SK-N-SH (cell line): ENCODE measurements at regions not wholly inside any gene's neighbourhood (a gene's known extent, or its start where the extent isn't known, plus 50 kb on each side); places are given as distances from the start of the nearest gene placed in this dataset.
"Not testable (repeated sequence)": the region's sequence is repeated elsewhere in the genome, so short reads cannot be mapped to it uniquely, and the experiment has no call there.

Experiments used
- ELF1 ChIP-seq: IDR thresholded peaks from 2 replicates; pipeline ENCODE4 v1.4.0; 2012
- FOXJ3 ChIP-seq: sonication (generic); formaldehyde crosslinking; IDR thresholded peaks from 2 replicates; pipeline ENCODE4 v1.5.1; 2020; ENCODE audit warnings: mild to moderate bottlenecking, missing genetic modification reagents
- GABPA ChIP-seq: IDR thresholded peaks from 2 replicates; pipeline ENCODE4 v1.4.0; 2012; ENCODE audit warnings: low read depth, mild to moderate bottlenecking
- JUND ChIP-seq: IDR thresholded peaks from 2 replicates; pipeline ENCODE4 v1.4.0; 2012
- MEF2A ChIP-seq: IDR thresholded peaks from 2 replicates; pipeline ENCODE4 v1.4.0; 2012; ENCODE audit warnings: low read depth, borderline replicate concordance
- POLR2AphosphoS5 ChIP-seq: IDR thresholded peaks from 2 replicates; pipeline ENCODE4 v1.6.1; 2012; ENCODE audit warnings: low read depth, low read length
- SIN3A ChIP-seq: IDR thresholded peaks from 2 replicates; pipeline ENCODE4 v1.6.1; 2012; ENCODE audit warnings: low read depth, mild to moderate bottlenecking, low read length, moderate library complexity, borderline replicate concordance
- TF ChIP-seq, protein P1 (sequence below): fragments of 200-600 bp; sonication (generic); IDR thresholded peaks from 2 replicates; pipeline ENCODE4 v1.6.1; 2017; ENCODE audit warnings: antibody characterized with exemption, mild to moderate bottlenecking, moderate library complexity
- TF ChIP-seq, protein P2 (sequence below): IDR thresholded peaks from 2 replicates; pipeline ENCODE4 v1.6.1; 2012; ENCODE audit warnings: mild to moderate bottlenecking, low read depth, low read length, moderate library complexity

GRCh38 chr12:62010973-62011372 lies 249.2 kb upstream of the USP15 start:
- TF ChIP-seq JUND; MEF2A; POLR2AphosphoS5; FOXJ3 (CRISPR knock-in tag); SIN3A; ELF1; GABPA: not testable (repeated sequence)
- TF ChIP-seq, protein P1, sequence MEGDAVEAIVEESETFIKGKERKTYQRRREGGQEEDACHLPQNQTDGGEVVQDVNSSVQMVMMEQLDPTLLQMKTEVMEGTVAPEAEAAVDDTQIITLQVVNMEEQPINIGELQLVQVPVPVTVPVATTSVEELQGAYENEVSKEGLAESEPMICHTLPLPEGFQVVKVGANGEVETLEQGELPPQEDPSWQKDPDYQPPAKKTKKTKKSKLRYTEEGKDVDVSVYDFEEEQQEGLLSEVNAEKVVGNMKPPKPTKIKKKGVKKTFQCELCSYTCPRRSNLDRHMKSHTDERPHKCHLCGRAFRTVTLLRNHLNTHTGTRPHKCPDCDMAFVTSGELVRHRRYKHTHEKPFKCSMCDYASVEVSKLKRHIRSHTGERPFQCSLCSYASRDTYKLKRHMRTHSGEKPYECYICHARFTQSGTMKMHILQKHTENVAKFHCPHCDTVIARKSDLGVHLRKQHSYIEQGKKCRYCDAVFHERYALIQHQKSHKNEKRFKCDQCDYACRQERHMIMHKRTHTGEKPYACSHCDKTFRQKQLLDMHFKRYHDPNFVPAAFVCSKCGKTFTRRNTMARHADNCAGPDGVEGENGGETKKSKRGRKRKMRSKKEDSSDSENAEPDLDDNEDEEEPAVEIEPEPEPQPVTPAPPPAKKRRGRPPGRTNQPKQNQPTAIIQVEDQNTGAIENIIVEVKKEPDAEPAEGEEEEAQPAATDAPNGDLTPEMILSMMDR, result not testable (repeated sequence)
- TF ChIP-seq, protein P2, sequence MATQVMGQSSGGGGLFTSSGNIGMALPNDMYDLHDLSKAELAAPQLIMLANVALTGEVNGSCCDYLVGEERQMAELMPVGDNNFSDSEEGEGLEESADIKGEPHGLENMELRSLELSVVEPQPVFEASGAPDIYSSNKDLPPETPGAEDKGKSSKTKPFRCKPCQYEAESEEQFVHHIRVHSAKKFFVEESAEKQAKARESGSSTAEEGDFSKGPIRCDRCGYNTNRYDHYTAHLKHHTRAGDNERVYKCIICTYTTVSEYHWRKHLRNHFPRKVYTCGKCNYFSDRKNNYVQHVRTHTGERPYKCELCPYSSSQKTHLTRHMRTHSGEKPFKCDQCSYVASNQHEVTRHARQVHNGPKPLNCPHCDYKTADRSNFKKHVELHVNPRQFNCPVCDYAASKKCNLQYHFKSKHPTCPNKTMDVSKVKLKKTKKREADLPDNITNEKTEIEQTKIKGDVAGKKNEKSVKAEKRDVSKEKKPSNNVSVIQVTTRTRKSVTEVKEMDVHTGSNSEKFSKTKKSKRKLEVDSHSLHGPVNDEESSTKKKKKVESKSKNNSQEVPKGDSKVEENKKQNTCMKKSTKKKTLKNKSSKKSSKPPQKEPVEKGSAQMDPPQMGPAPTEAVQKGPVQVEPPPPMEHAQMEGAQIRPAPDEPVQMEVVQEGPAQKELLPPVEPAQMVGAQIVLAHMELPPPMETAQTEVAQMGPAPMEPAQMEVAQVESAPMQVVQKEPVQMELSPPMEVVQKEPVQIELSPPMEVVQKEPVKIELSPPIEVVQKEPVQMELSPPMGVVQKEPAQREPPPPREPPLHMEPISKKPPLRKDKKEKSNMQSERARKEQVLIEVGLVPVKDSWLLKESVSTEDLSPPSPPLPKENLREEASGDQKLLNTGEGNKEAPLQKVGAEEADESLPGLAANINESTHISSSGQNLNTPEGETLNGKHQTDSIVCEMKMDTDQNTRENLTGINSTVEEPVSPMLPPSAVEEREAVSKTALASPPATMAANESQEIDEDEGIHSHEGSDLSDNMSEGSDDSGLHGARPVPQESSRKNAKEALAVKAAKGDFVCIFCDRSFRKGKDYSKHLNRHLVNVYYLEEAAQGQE, result not testable (repeated sequence)
